ENCODE measurements at regions not wholly inside any gene's neighbourhood (a gene's known extent, or its start where the extent isn't known, plus 50 kb on each side); places are given as distances from the start of the nearest gene placed in this dataset.
"Not testable (repeated sequence)": the region's sequence is repeated elsewhere in the genome, so short reads cannot be mapped to it uniquely, and the experiment has no call there.

DNA sequence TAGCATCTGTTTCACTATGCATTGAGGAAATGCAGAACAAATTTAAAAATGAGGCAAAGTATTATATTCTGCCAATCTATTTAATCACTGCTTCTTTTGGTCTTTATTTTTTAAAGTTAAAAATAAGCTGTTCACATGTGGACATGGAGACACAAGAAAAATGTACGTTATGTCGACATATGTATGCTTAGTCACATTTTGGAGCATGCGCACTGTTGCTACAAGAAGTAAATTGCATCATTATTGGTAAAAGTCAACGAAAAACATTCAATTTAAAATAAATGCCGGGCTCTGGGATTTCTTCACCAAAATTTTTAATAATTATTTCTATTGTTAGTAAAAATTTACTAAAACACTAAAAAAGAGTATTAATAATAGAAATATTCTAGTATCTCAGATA, 876.3 kb upstream of the CTNND2 start:
- no peak for DNase-seq (ENCODE audit: low read depth, low spot score)

DNA sequence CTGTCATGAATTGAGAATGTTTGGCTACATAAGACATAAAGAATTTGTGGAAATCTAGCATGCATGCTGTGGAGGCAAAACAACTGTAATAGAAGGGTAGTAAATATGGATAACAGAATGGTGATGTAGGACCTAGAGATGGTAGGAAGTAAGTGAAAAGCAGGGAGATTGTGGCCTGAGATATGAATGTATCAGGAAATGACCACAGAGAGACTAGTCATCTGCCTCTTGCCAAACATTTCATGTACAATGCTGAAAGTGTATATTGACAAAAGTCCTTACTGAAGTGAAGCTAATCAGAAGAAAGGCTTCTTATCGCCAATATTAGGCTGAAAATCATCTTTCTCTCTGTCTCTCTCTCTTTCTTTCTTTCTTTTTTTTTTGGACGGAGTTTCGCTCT, 873.1 kb upstream of the CTNND2 start:
- DNase-seq (ENCODE audit: low read depth, low spot score), result no peak

DNA sequence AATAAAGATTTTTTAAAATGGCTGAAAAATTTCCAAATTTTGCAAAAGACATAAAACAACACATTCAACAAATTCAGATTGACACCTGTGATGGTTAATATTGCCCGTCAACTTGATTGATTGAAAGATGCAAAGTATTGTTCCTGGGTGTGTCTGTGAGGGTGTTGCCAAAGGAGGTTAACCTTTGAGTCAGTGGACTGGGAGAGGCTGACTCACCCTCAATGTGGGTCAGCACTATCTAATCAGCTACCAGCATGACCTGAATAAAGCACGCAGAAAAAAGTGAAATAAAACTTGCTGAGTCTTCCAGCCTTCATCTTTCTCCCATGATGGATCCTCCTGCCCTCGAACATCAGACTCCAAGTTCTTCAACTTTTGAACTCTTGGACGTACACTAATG, 868.0 kb upstream of the CTNND2 start:
- DNase-seq (ENCODE audit: low read depth, low spot score), result no peak

DNA sequence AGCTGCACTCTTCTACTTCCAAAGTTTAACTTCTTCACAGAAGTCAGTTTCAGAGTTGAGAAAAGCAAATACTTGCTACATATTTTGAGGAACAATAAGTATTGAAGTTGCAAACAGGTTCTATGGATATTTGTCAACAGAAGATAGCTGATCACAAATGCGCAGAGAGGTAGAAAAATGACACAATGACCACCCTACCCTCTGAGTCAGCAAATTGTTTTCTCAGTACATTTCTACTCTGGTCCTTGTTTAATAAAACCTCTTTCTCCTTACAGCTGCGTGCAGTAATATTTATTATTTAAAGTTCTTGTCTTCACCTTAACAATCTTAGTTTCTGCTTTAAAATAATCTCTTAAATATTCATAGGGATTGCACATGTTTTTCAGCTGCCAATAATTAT, 855.1 kb upstream of the CTNND2 start:
- no peak for DNase-seq (ENCODE audit: low read depth, low spot score)

GRCh38 chr5:12757035-12757434, 852.8 kb upstream of the CTNND2 start:
- no peak for DNase-seq (ENCODE audit: low read depth, low spot score)

DNA sequence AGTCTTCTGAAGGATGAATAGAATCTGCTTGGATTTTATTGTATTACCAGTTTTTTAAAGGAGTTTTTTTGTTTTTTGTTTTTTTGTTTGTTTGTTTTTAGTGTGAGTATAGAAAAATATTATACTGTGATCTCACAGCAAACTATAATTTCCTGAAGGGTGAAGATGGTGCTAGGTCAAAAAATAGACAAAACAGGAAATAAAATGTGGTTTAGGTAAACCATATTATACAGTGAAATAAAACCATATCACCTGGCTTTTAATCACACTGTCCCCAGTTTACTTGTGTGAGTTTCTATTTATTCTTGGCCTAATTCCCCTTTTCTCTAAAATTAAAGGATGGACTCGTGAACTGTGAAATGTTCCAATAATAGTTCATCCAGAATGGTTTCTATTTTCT, 841.3 kb upstream of the CTNND2 start:
- no peak for DNase-seq (ENCODE audit: low read depth, low spot score)

DNA sequence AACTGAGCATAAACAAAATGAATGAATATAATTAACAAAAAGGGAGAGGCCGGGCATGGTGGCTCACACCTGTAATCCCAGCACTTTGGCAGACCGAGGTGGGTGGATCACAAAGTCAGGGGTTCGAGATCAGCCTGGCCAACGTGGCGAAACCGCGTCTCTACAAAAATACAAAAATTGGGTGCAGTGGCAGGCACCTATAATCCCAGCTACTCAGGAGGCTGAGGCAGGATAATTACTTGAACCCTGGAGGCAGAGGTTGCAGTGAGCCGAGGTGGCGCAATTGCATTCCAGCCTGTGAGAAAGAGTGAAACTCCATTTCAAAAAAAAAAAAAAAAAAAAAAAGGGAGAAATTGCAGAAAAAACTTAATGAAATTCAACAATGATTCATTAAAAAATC, 839.3 kb upstream of the CTNND2 start:
- no peak for DNase-seq (ENCODE audit: low read depth, low spot score)

- no peak for DNase-seq (ENCODE audit: low read depth, low spot score)
Observed at GRCh38 chr5:12730354-12730753, 826.1 kb upstream of the CTNND2 start.

DNA sequence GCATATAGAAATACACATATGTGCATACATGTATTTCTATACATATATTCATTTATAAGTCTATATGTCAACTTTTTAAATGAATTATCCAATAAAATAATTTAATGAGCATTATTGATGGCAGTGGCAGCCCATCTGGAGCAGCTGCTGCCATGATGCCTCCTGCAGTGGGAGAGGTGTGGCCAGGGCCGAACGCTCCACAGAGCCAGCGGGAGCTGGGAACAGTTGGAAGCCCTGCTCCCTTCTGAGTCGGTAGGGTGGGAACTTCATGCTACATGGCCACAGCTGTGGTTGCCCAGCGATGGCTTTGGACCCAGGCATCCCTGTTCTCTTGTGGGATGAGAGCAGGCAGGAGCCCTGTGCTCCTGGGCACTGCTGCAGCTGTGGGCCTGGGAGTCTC, 812.4 kb upstream of the CTNND2 start:
- DNase-seq (ENCODE audit: low read depth, low spot score), result no peak

- no peak for DNase-seq (ENCODE audit: low read depth, low spot score)
Observed at GRCh38 chr5:12707560-12707959, 803.3 kb upstream of the CTNND2 start.

DNA sequence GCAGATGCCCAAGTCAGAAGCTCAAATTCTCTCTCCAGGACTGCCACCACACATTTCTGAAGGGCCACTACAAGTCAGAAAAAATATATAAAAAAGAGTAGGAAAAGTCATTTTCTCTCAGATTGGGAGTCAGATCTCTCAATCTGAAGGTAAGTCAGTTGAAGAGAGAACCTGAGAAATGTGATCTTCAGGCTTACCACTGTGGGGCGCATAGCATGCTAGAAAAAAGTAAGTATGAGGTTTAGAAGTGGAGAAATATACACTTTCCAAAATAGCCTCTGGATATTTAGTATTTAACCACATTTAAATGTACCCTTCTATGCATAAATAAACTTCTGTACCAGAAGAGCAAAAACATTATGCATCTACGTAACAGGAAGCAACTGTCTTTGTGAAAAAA, 800.7 kb upstream of the CTNND2 start:
- DNase-seq (ENCODE audit: low read depth, low spot score), result no peak

DNA sequence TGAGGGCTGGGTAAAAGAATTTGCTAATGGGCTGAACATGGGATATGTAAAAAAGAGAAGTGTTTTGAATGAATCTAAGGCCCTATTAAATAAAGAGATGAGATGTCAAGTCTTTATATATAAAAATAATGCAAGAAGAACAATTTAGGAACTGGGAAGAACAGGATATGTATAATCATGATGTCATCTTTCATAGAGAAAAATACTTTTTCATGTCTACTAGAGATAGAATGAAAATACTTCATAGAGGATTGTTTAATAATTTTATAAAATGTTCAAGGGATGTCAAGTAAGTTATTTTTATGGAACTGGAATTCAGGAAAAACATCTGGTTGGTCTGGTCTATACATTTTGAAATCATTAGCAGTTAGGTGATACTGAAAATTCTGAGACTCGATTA, 799.0 kb upstream of the CTNND2 start:
- no peak for DNase-seq (ENCODE audit: low read depth, low spot score)

GRCh38 chr5:12695651-12696050, 791.4 kb upstream of the CTNND2 start:
- no peak for DNase-seq (ENCODE audit: low read depth, low spot score)

- DNase-seq (ENCODE audit: low read depth, low spot score), result no peak
Observed at GRCh38 chr5:12691330-12691729, 787.1 kb upstream of the CTNND2 start.

- DNase-seq (ENCODE audit: low read depth, low spot score), result no peak
Observed at GRCh38 chr5:12690361-12690760, 786.1 kb upstream of the CTNND2 start.

DNA sequence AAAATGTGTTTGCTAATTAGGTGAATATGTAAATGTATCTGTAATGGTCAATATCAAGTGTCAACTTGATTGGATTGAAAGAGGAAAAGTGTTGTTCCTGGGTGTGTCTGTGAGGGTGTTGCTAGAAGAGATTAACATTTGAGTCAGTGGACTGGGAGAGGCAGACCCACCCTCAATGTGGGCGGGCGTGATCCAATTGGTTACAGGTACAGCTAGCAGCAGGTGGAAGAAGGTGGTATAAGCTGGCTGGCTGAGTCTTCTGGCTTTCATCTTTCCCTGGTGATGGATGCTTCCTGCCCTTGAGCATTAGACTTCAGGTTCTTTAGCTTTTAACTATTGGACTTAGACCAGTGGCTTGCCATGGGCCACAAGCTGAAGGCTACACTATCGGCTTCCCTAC, 779.0 kb upstream of the CTNND2 start:
- DNase-seq (ENCODE audit: low read depth, low spot score), result no peak

DNA sequence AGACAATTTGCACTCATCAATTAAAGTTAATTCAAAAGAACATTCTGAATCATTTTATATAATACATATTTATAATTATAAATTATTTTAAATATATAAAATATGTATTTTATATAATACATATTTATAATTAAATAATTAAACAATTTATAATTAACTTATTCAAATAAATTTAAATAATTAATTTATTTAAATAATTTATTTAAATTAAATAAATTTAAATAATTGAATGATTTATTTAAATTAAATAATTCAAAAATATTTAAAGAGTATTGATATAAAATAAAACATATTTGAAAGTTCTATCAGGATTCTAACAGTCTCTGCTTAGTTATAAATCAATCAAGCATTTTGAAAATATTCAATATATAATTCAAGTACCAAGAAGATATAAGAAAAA, 775.5 kb upstream of the CTNND2 start:
- DNase-seq (ENCODE audit: low read depth, low spot score), result no peak

DNA sequence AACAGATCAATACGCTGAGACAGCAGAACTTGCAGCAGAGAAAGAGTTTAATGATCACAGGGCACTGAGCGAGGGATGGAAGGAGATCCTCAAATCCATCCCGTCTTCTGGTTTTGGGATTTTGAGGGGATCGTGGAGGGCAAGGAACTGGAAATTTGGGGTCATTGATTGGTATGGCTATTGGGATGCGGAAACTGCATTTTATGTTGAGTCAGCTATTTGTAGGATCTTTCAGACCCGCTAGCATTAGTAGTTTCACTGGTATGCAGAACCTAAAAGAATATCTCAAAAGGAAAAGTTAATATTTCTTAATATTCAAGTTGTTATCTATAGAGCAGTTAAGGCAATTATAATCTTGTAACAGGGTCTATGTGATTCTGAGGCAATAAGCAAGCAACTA, 771.7 kb upstream of the CTNND2 start:
- no peak for DNase-seq (ENCODE audit: low read depth, low spot score)

- no peak for DNase-seq (ENCODE audit: low read depth, low spot score)
Observed at GRCh38 chr5:12672141-12672540, 767.9 kb upstream of the CTNND2 start.

- no peak for DNase-seq (ENCODE audit: low read depth, low spot score)
Observed at GRCh38 chr5:12669326-12669725, 765.1 kb upstream of the CTNND2 start.

DNA sequence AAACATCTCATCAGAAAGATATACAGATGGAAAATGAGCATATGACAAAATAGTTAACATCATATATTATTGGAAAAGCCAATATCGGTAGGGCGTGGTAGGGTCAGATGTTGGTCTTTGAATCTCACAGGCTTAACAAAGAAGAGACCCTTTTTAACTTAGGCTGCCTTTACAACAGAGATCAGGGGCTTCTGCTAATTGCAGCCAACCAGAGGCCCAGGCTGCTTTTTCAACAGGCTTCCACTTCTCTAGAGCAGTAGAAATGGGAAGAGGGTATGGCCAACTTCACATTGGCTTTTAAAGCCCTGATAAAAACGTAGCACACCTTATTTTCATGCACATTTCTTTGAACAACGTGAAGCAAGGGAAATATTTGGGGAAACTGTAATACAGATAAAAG, 764.3 kb upstream of the CTNND2 start:
- DNase-seq (ENCODE audit: low read depth, low spot score), result no peak

DNA sequence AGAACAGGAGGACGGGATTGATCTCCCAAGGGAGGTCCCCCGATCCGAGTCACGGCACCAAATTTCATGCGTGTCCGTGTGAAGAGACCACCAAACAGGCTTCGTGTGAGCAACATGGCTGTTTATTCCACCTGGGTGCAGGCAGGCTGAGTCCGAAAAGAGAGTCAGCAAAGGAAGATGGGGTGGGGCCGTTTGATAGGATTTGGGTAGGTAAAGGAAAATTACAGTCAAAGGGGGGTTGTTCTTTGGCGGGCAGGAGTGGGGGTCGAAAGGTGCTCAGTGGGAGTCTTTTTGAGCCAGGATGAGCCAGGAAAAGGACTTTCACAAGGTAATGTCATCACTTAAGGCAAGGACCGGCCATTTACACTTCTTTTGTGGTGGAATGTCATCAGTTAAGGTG, 763.6 kb upstream of the CTNND2 start:
- DNase-seq (ENCODE audit: low read depth, low spot score), result not testable (repeated sequence)

DNA sequence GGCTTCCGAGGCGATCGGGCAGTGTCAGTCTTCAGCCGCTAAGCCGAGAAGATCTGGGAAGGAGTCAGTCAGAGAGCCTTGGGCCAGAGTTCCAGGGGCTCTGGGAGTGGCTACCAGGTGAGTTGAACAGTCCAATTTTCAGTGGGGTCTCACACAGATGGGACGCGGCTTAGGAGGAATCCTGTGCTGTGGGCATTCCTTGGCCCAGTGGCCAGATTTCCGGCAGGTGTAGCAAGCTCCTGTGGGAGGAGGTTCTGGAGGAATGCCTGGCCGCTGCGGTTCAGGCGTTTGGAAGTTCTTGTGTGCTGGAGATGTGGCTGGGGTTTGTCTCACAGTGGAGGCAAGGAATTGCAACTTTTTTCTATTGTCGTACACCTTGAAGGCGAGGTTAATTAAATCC, 761.5 kb upstream of the CTNND2 start:
- DNase-seq (ENCODE audit: low read depth, low spot score), result not testable (repeated sequence)

- no peak for DNase-seq (ENCODE audit: low read depth, low spot score)
Observed at GRCh38 chr5:12662545-12663314, 758.5 kb upstream of the CTNND2 start.

Data from iPS DF 19.7 (cell line).